ENCODE measurements at regions not wholly inside any gene's neighbourhood (a gene's known extent, or its start where the extent isn't known, plus 50 kb on each side); places are given as distances from the start of the nearest gene placed in this dataset.
A peak's percentile ranks its signal among the peaks of the same experiment; 100 is the strongest.

- DNase-seq (ENCODE audit: low read depth), result no peak
- TF ChIP-seq CTCF (conservative IDR thresholded peaks at IDR 0.05; ENCODE audit: low read depth, low read length), result no peak
- no peak overlapping the region for H3K4me3 ChIP-seq (ENCODE audit: low read depth, low read length)
Measured at GRCh38 chr5:8682381-8682780, 813.4 kb downstream of the MTRR start.

GRCh38 chr5:8683496-8683895 lies 814.5 kb downstream of the MTRR start:
- H3K4me3 ChIP-seq (ENCODE audit: low read depth, low read length), result no peak overlapping the region
- no peak for TF ChIP-seq CTCF (conservative IDR thresholded peaks at IDR 0.05; ENCODE audit: low read depth, low read length)
- DNase-seq (ENCODE audit: low read depth), result peak; percentile 28

- no peak for DNase-seq (ENCODE audit: low read depth)
- no peak overlapping the region for H3K4me3 ChIP-seq (ENCODE audit: low read depth, low read length)
- peak; percentile 5 for TF ChIP-seq CTCF (conservative IDR thresholded peaks at IDR 0.05; ENCODE audit: low read depth, low read length)
Measured at GRCh38 chr5:8685704-8686103, 816.8 kb downstream of the MTRR start.

GRCh38 chr5:8686707-8687106 lies 817.8 kb downstream of the MTRR start:
- DNase-seq (ENCODE audit: low read depth), result peak; percentile 14
- no peak overlapping the region for H3K4me3 ChIP-seq (ENCODE audit: low read depth, low read length)
- TF ChIP-seq CTCF (conservative IDR thresholded peaks at IDR 0.05; ENCODE audit: low read depth, low read length), result no peak

GRCh38 chr5:8689773-8690172 lies 820.8 kb downstream of the MTRR start:
- no peak for DNase-seq (ENCODE audit: low read depth)
- no peak overlapping the region for H3K4me3 ChIP-seq (ENCODE audit: low read depth, low read length)
- no peak for TF ChIP-seq CTCF (conservative IDR thresholded peaks at IDR 0.05; ENCODE audit: low read depth, low read length)

- TF ChIP-seq CTCF (conservative IDR thresholded peaks at IDR 0.05; ENCODE audit: low read depth, low read length), result no peak
- DNase-seq (ENCODE audit: low read depth), result no peak
- no peak overlapping the region for H3K4me3 ChIP-seq (ENCODE audit: low read depth, low read length)
Measured at GRCh38 chr5:8691221-8691620, 822.3 kb downstream of the MTRR start.

GRCh38 chr5:8693341-8693844 lies 824.4 kb downstream of the MTRR start:
- TF ChIP-seq CTCF (conservative IDR thresholded peaks at IDR 0.05; ENCODE audit: low read depth, low read length), result no peak
- DNase-seq (ENCODE audit: low read depth), result no peak
- no peak overlapping the region for H3K4me3 ChIP-seq (ENCODE audit: low read depth, low read length)

Data from choroid plexus epithelial cell (primary cell).